ENCODE measurements at regions not wholly inside any gene's neighbourhood (a gene's known extent, or its start where the extent isn't known, plus 50 kb on each side); places are given as distances from the start of the nearest gene placed in this dataset.

- Histone ChIP-seq H3K9me3 (ENCODE audit: control insufficient read depth in 4 of 4, low read length in 3 of 4) (peaks cover 0 to 7% (median 0%) of the 10 kb centered on the region in 4 donors), H3K9ac (ENCODE audit: low read depth in 1 of 2, low read length in 2 of 2) (no peak overlapping the region), H3K36me3 (ENCODE audit: control insufficient read depth in 4 of 4, insufficient read depth in 3 of 4, low read depth in 1 of 4, low read length in 3 of 4) (no peaks in the 10 kb centered on the region), H3K4me1 (ENCODE audit: control insufficient read depth in 4 of 4, insufficient read depth in 4 of 4, low read length in 3 of 4) (no peaks in the 10 kb centered on the region), H3K27me3 (ENCODE audit: control insufficient read depth in 4 of 4, insufficient read depth in 4 of 4, low read length in 3 of 4) (peaks cover 0 to 1% (median 0%) of the 10 kb centered on the region in 4 donors), H3K27ac (ENCODE audit: low read depth in 1 of 2, low read length in 2 of 2) (no peak overlapping the region), H3K4me3 (ENCODE audit: low read depth in 1 of 3, low read length in 3 of 3) (no peak overlapping the region)
- DNase-seq (ENCODE audit: low spot score): no peak
- 87% methylated on average over 7 of the region's 7 CpGs for WGBS
- TF ChIP-seq EGR1 (IDR thresholded peaks at IDR 0.05; ENCODE audit: low read depth in 2 of 2): no peak
- TF ChIP-seq HNF4G (IDR thresholded peaks at IDR 0.05): no peak
- TF ChIP-seq JUND (IDR thresholded peaks at IDR 0.05): no peak
- no peak for TF ChIP-seq TAF1 (conservative IDR thresholded peaks at IDR 0.05)
- TF ChIP-seq RXRA (IDR thresholded peaks at IDR 0.05): no peak
- TF ChIP-seq HNF4A (conservative IDR thresholded peaks at IDR 0.05): no peak
- TF ChIP-seq FOXA2 (IDR thresholded peaks at IDR 0.05): no peak
- no peak for TF ChIP-seq YY1 (IDR thresholded peaks at IDR 0.05)
- TF ChIP-seq SP1 (IDR thresholded peaks at IDR 0.05): no peak
- no peak for TF ChIP-seq FOXA1 (IDR thresholded peaks at IDR 0.05)
Measured at GRCh38 chr2:239852272-239852671, 172.9 kb downstream of the NDUFA10 start.

GRCh38 chr2:239846789-239847676 lies 178.1 kb downstream of the NDUFA10 start:
- DNase-seq (ENCODE audit: low spot score): peak; percentile 20
- H3K4me1 ChIP-seq (ENCODE audit: control insufficient read depth in 4 of 4, insufficient read depth in 4 of 4, low read length in 3 of 4): no peaks in the 10 kb centered on the region
- peaks cover 0 to 3% (median 0%) of the 10 kb centered on the region in 4 donors for H3K27me3 ChIP-seq (ENCODE audit: control insufficient read depth in 4 of 4, insufficient read depth in 4 of 4, low read length in 3 of 4)
- no peak overlapping the region for H3K9ac ChIP-seq (ENCODE audit: low read depth in 1 of 2, low read length in 2 of 2)
- H3K9me3 ChIP-seq (ENCODE audit: control insufficient read depth in 4 of 4, low read length in 3 of 4): peaks cover 0 to 16% (median 4%) of the 10 kb centered on the region in 4 donors
- H3K36me3 ChIP-seq (ENCODE audit: control insufficient read depth in 4 of 4, insufficient read depth in 3 of 4, low read depth in 1 of 4, low read length in 3 of 4): no peaks in the 10 kb centered on the region
- WGBS: 76% methylated on average over 9 of the region's 9 CpGs
- no peak overlapping the region for H3K27ac ChIP-seq (ENCODE audit: low read depth in 1 of 2, low read length in 2 of 2)
- TF ChIP-seq RAD21 (IDR thresholded peaks at IDR 0.05) (no peak), TAF1 (conservative IDR thresholded peaks at IDR 0.05) (no peak), RXRA (IDR thresholded peaks at IDR 0.05) (no peak), MAX (IDR thresholded peaks at IDR 0.05) (no peak), CTCF (IDR thresholded peaks at IDR 0.05; ENCODE audit: low read depth, low read length, missing input control) (no peak), FOXA1 (IDR thresholded peaks at IDR 0.05) (no peak), REST (IDR thresholded peaks at IDR 0.05) (no peak), FOXA2 (IDR thresholded peaks at IDR 0.05) (no peak), EGR1 (IDR thresholded peaks at IDR 0.05; ENCODE audit: low read depth in 2 of 2) (no peak), SP1 (IDR thresholded peaks at IDR 0.05) (no peak), JUND (IDR thresholded peaks at IDR 0.05) (no peak), GABPA (IDR thresholded peaks at IDR 0.05 in 1 of 2, conservative IDR thresholded peaks at IDR 0.05 in 1 of 2) (no peak), HNF4G (IDR thresholded peaks at IDR 0.05) (no peak), YY1 (IDR thresholded peaks at IDR 0.05) (no peak), HNF4A (conservative IDR thresholded peaks at IDR 0.05) (no peak), ATF3 (IDR thresholded peaks at IDR 0.05) (no peak), NR2F2 (IDR thresholded peaks at IDR 0.05) (no peak), ZBTB33 (IDR thresholded peaks at IDR 0.05) (no peak)
- H3K4me3 ChIP-seq (ENCODE audit: low read depth in 1 of 3, low read length in 3 of 3): no peak overlapping the region

Measured in liver (tissue), 8 donors.